K562 (cell line): ENCODE measurements at regions not wholly inside any gene's neighbourhood (a gene's known extent, or its start where the extent isn't known, plus 50 kb on each side); places are given as distances from the start of the nearest gene placed in this dataset.
A peak's percentile ranks its signal among the peaks of the same experiment; 100 is the strongest.

ENCODE experiments used
- ADNP ChIP-seq: fragments of 200-800 bp; sonication (Bioruptor generic); IDR thresholded peaks from 2 replicates; pipeline ENCODE4 v1.6.1; 2016; ENCODE audit warnings: missing genetic modification characterization, missing compliant biosample characterization
- ASH1L ChIP-seq: fragments of 450-650 bp; IDR thresholded peaks from 2 replicates; pipeline ENCODE4 v1.6.1; 2018; ENCODE audit warnings: borderline replicate concordance, mild to moderate bottlenecking, low read depth; ENCODE audit not compliant: partially characterized antibody
- CHD1 ChIP-seq: fragments of 200-600 bp; sonication (generic); IDR thresholded peaks from one replicate; pipeline ENCODE4 v1.6.1; 2012; ENCODE audit warnings: mild to moderate bottlenecking, moderate library complexity, low read length, inconsistent platforms
- DACH1 ChIP-seq: fragments of 450-650 bp; IDR thresholded peaks from 2 replicates; pipeline ENCODE4 v1.6.1; 2018; ENCODE audit not compliant: partially characterized antibody
- EP300 ChIP-seq: IDR thresholded peaks from 2 replicates; pipeline ENCODE4 v1.6.1; 2012; ENCODE audit warnings: low read length, improper control_type of control experiment
- FOSL1 ChIP-seq: fragments of 200-800 bp; sonication (Bioruptor generic); conservative IDR thresholded peaks from 2 replicates; pipeline ENCODE4 v1.6.1; 2016; ENCODE audit warnings: missing genetic modification characterization, missing compliant biosample characterization
- GTF2F1 ChIP-seq: IDR thresholded peaks from 2 replicates; pipeline ENCODE4 v1.6.1; 2011; ENCODE audit warnings: low read depth, low read length, improper control_type of control experiment
- KDM2B ChIP-seq: fragments of 250-450 bp; sonication (Bioruptor Pico); IDR thresholded peaks from 2 replicates; pipeline ENCODE4 v1.8.0; 2021; ENCODE audit warnings: mild to moderate bottlenecking, moderate library complexity
- MBD2 ChIP-seq: sonication (generic); IDR thresholded peaks from 2 replicates; pipeline ENCODE4 v1.6.1; 2016; ENCODE audit warnings: low read depth, borderline replicate concordance
- MCM3 ChIP-seq: fragments of 450-650 bp; IDR thresholded peaks from 2 replicates; pipeline ENCODE4 v1.6.1; 2016
- MTF1 ChIP-seq: fragments of 250-450 bp; sonication (Bioruptor Pico); IDR thresholded peaks from 2 replicates; pipeline ENCODE4 v1.9.0; 2021; ENCODE audit warnings: moderate library complexity, mild to moderate bottlenecking, inconsistent platforms, borderline replicate concordance
- NCOA1 ChIP-seq: fragments of 450-650 bp; IDR thresholded peaks from 2 replicates; pipeline ENCODE4 v1.6.1; 2016; ENCODE audit warnings: low read depth
- PCBP1 ChIP-seq: fragments of 200-400 bp; formaldehyde crosslinking; IDR thresholded peaks from 2 replicates; pipeline ENCODE4 v1.6.1; 2018; ENCODE audit warnings: mild to moderate bottlenecking, low read depth, low read length; ENCODE audit not compliant: poor library complexity, severe bottlenecking
- PTTG1 ChIP-seq: fragments of 450-650 bp; IDR thresholded peaks from 2 replicates; pipeline ENCODE4 v1.6.1; 2016; ENCODE audit warnings: low read depth, mild to moderate bottlenecking, missing genetic modification characterization, missing compliant biosample characterization
- RB1 ChIP-seq: fragments of 450-650 bp; IDR thresholded peaks from 2 replicates; pipeline ENCODE4 v1.6.1; 2017; ENCODE audit warnings: low read depth, mild to moderate bottlenecking
- RHOXF2B ChIP-seq: fragments of 250-450 bp; sonication (Bioruptor Pico); conservative IDR thresholded peaks from 2 replicates; pipeline ENCODE4 v1.5.1; 2021
- STAT5A ChIP-seq: IDR thresholded peaks from 2 replicates; pipeline ENCODE4 v1.6.1; 2012; ENCODE audit warnings: low read length, inconsistent platforms, borderline replicate concordance
- ZC3H8 ChIP-seq: fragments of 450-650 bp; IDR thresholded peaks from 2 replicates; pipeline ENCODE4 v1.6.1; 2017
- ZNF311 ChIP-seq: fragments of 250-450 bp; sonication (Bioruptor Pico); IDR thresholded peaks from 2 replicates; pipeline ENCODE4 v1.4.0; 2020; ENCODE audit warnings: mild to moderate bottlenecking, moderate library complexity
- ZNF445 ChIP-seq: fragments of 250-450 bp; sonication (Bioruptor Pico); IDR thresholded peaks from 2 replicates; pipeline ENCODE4 v1.4.0; 2020; ENCODE audit warnings: low read depth, mild to moderate bottlenecking, moderate library complexity
- ZNF79 ChIP-seq: fragments of 250-450 bp; sonication (Bioruptor Pico); IDR thresholded peaks from 2 replicates; pipeline ENCODE4 v1.4.0; 2020; ENCODE audit warnings: low read depth, mild to moderate bottlenecking, moderate library complexity
- TF ChIP-seq, protein P1 (sequence below), 3 experiments: fragments of 200-800 bp in 1 of 3; sonication (Bioruptor generic) in 1 of 3; sonication (generic) in 1 of 3; formaldehyde crosslinking in 1 of 3; IDR thresholded peaks; 2 replicates each; pipeline versions ENCODE4 v1.6.1 to v1.8.0; 2016 to 2022; ENCODE audit warnings: mild to moderate bottlenecking in 2 of 3, missing compliant biosample characterization in 2 of 3, missing genetic modification characterization in 2 of 3, missing genetic modification reagents in 1 of 3
- TF ChIP-seq, protein P2 (sequence below), 2 experiments: fragments of 450-650 bp in 1 of 2; IDR thresholded peaks; 2 replicates each; pipeline ENCODE4 v1.6.1; 2011 to 2017; ENCODE audit warnings: low read depth in 2 of 2, antibody characterized with exemption in 1 of 2, borderline replicate concordance in 1 of 2, low read length in 1 of 2, mild to moderate bottlenecking in 1 of 2, mixed read lengths in 1 of 2; ENCODE audit not compliant: control insufficient read depth in 1 of 2

- TF ChIP-seq, protein P1, sequence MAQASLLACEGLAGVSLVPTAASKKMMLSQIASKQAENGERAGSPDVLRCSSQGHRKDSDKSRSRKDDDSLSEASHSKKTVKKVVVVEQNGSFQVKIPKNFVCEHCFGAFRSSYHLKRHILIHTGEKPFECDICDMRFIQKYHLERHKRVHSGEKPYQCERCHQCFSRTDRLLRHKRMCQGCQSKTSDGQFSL (CRISPR knock-in tag; IDR thresholded peaks at IDR 0.05) = no peak
- TF ChIP-seq, protein P1 (tag; IDR thresholded peaks at IDR 0.05) = peak in 1 of 2 experiments; percentile 68; a peak in 1 of 4 replicates
- TF ChIP-seq NCOA1 = peak; percentile 86; the same call in 1 of the 2 replicates
- TF ChIP-seq GTF2F1 = no peak
- TF ChIP-seq ZC3H8 = no peak
- TF ChIP-seq RHOXF2B = no peak
- no peak for TF ChIP-seq KDM2B
- no peak for TF ChIP-seq MCM3
- peak; percentile 32; the same call in 1 of the 2 replicates for TF ChIP-seq ZNF79 (CRISPR knock-in tag)
- TF ChIP-seq DACH1 = peak; percentile 38
- peak; percentile 59; the same call in 1 of the 2 replicates for TF ChIP-seq FOSL1 (tag)
- TF ChIP-seq ASH1L = peak; percentile 51
- TF ChIP-seq STAT5A = peak; percentile 87
- TF ChIP-seq PCBP1 = no peak
- peak; percentile 77; the same call in 1 of the 2 replicates for TF ChIP-seq ADNP (tag)
- TF ChIP-seq MBD2 = peak; percentile 83
- TF ChIP-seq ZNF311 (CRISPR knock-in tag) = peak; percentile 19
- TF ChIP-seq RB1 = no peak
- peak; percentile 99 for TF ChIP-seq EP300
- no peak for TF ChIP-seq MTF1 (CRISPR knock-in tag)
- TF ChIP-seq ZNF445 (CRISPR knock-in tag) = peak; percentile 53; the same call in 1 of the 2 replicates
- TF ChIP-seq PTTG1 (tag) = 0 out of 2 replicates have a peak, but pooled peaks have one; percentile 11
- TF ChIP-seq CHD1 = no peak
- TF ChIP-seq, protein P2, sequence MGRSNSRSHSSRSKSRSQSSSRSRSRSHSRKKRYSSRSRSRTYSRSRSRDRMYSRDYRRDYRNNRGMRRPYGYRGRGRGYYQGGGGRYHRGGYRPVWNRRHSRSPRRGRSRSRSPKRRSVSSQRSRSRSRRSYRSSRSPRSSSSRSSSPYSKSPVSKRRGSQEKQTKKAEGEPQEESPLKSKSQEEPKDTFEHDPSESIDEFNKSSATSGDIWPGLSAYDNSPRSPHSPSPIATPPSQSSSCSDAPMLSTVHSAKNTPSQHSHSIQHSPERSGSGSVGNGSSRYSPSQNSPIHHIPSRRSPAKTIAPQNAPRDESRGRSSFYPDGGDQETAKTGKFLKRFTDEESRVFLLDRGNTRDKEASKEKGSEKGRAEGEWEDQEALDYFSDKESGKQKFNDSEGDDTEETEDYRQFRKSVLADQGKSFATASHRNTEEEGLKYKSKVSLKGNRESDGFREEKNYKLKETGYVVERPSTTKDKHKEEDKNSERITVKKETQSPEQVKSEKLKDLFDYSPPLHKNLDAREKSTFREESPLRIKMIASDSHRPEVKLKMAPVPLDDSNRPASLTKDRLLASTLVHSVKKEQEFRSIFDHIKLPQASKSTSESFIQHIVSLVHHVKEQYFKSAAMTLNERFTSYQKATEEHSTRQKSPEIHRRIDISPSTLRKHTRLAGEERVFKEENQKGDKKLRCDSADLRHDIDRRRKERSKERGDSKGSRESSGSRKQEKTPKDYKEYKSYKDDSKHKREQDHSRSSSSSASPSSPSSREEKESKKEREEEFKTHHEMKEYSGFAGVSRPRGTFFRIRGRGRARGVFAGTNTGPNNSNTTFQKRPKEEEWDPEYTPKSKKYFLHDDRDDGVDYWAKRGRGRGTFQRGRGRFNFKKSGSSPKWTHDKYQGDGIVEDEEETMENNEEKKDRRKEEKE (IDR thresholded peaks at IDR 0.05; ENCODE audit: borderline replicate concordance in 1 of 2, control insufficient read depth in 1 of 2, low read depth in 2 of 2, low read length in 1 of 2) = no peak
These were observed 74.5 kb upstream of the PICALM start (continued) for GRCh38 chr11:86143087-86144030.
